ENCODE measurements at regions not wholly inside any gene's neighbourhood (a gene's known extent, or its start where the extent isn't known, plus 50 kb on each side); places are given as distances from the start of the nearest gene placed in this dataset.

DNA sequence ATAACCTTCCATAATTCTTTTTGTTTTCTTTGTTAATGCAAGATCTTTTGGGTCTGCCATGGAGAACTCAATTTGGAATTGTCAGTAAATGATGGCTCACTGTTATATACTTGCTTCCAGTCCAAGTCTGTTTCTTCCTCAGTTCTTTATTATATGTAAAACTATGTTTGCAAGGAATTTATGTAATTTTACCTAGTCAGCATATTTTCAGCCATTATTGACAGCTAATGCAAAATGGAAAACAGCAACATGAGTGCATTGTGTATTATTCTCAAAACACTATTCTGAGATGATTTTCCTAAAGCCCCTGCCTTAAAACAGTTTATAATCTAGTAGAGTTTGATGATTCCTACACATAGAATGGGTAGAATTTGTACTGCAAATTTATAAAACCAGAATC, 167.5 kb downstream of the TANC2 start:
- no peak for TF ChIP-seq SUZ12 (IDR thresholded peaks at IDR 0.05; ENCODE audit: extremely low read depth, insufficient read depth, insufficient read length)
- no peak for TF ChIP-seq YY1 (IDR thresholded peaks at IDR 0.05; ENCODE audit: insufficient read depth, insufficient read length)

All from NT2/D1 (cell line).